HepG2 (cell line): ENCODE measurements at regions not wholly inside any gene's neighbourhood (a gene's known extent, or its start where the extent isn't known, plus 50 kb on each side); places are given as distances from the start of the nearest gene placed in this dataset.

ENCODE experiments used
- ARID5B ChIP-seq: IDR thresholded peaks from 2 replicates; pipeline ENCODE4 v1.4.0; 2020; ENCODE audit warnings: mild to moderate bottlenecking, missing genetic modification reagents
- ETV5 ChIP-seq: IDR thresholded peaks from 2 replicates; pipeline ENCODE4 v1.6.1; 2018; ENCODE audit warnings: missing biosample characterization, missing genetic modification reagents, inconsistent platforms, borderline replicate concordance
- FOXK1 ChIP-seq: sonication (generic); formaldehyde crosslinking; IDR thresholded peaks from 2 replicates; pipeline ENCODE4 v1.4.0; 2020; ENCODE audit warnings: low read depth, missing genetic modification reagents, borderline replicate concordance
- GABPA ChIP-seq, 2 experiments: IDR thresholded peaks; 2 replicates each; pipeline ENCODE4 v1.6.1; 2011 to 2016; ENCODE audit warnings: low read depth in 2 of 2, low read length in 1 of 2, missing biosample characterization in 1 of 2, missing genetic modification characterization in 1 of 2
- HOMEZ ChIP-seq: IDR thresholded peaks from 2 replicates; pipeline ENCODE4 v1.6.1; 2016; ENCODE audit warnings: low read depth
- IKZF5 ChIP-seq: IDR thresholded peaks from 2 replicates; pipeline ENCODE4 v1.6.1; 2018; ENCODE audit warnings: missing genetic modification reagents, mild to moderate bottlenecking, missing compliant biosample characterization
- JARID2 ChIP-seq: sonication (generic); formaldehyde crosslinking; IDR thresholded peaks from 2 replicates; pipeline ENCODE4 v1.8.1; 2023; ENCODE audit warnings: missing genetic modification reagents, inconsistent platforms; ENCODE audit not compliant: insufficient replicate concordance
- NRL ChIP-seq: sonication (generic); formaldehyde crosslinking; IDR thresholded peaks from 2 replicates; pipeline ENCODE4 v1.5.0; 2020; ENCODE audit warnings: missing genetic modification reagents, mild to moderate bottlenecking, moderate library complexity, borderline replicate concordance
- RARG ChIP-seq: sonication (generic); formaldehyde crosslinking; IDR thresholded peaks from 2 replicates; pipeline ENCODE4 v1.4.0; 2020; ENCODE audit warnings: low read depth, mild to moderate bottlenecking, missing genetic modification reagents
- SOX13 ChIP-seq, 3 experiments: fragments of 450-650 bp in 1 of 3; sonication (generic) in 1 of 3; formaldehyde crosslinking in 1 of 3; IDR thresholded peaks in 2 of 3; conservative IDR thresholded peaks in 1 of 3; 2 replicates each; pipeline versions ENCODE4 v1.5.0 to v1.6.1; 2016 to 2020; ENCODE audit warnings: antibody characterized with exemption in 1 of 3, mild to moderate bottlenecking in 1 of 3, missing compliant biosample characterization in 1 of 3, missing genetic modification reagents in 1 of 3, moderate library complexity in 1 of 3
- SOX5 ChIP-seq: IDR thresholded peaks from 2 replicates; pipeline ENCODE4 v1.6.1; 2016; ENCODE audit warnings: borderline replicate concordance
- ZBTB33 ChIP-seq: sonication (generic); formaldehyde crosslinking; IDR thresholded peaks from 2 replicates; pipeline ENCODE4 v1.4.0; 2020; ENCODE audit warnings: missing genetic modification reagents
- ZBTB4 ChIP-seq: sonication (generic); formaldehyde crosslinking; IDR thresholded peaks from 2 replicates; pipeline ENCODE4 v1.4.0; 2020; ENCODE audit warnings: missing genetic modification reagents, mild to moderate bottlenecking, borderline replicate concordance
- ZNF24 ChIP-seq: fragments of 450-650 bp; IDR thresholded peaks from 2 replicates; pipeline ENCODE4 v1.6.1; 2017; ENCODE audit warnings: antibody characterized with exemption, mild to moderate bottlenecking
- ZNF292 ChIP-seq: sonication (generic); formaldehyde crosslinking; IDR thresholded peaks from 2 replicates; pipeline ENCODE4 v1.8.1; 2022; ENCODE audit warnings: mild to moderate bottlenecking, low read depth, missing genetic modification reagents, borderline replicate concordance
- ZNF335 ChIP-seq: sonication (generic); formaldehyde crosslinking; IDR thresholded peaks from 2 replicates; pipeline ENCODE4 v1.4.0; 2020; ENCODE audit warnings: missing genetic modification reagents
- ZNF607 ChIP-seq: sonication (generic); formaldehyde crosslinking; IDR thresholded peaks from 2 replicates; pipeline ENCODE4 v1.5.1; 2020; ENCODE audit warnings: missing genetic modification reagents, mild to moderate bottlenecking, borderline replicate concordance

- no peak for TF ChIP-seq ZBTB4 (CRISPR knock-in tag)
- TF ChIP-seq SOX5 (CRISPR knock-in tag) = peak; percentile 74; the same call in 1 of the 2 replicates
- peak; percentile 87; the same call in 1 of the 2 replicates for TF ChIP-seq FOXK1 (CRISPR knock-in tag)
- no peak for TF ChIP-seq IKZF5
- no peak for TF ChIP-seq ZNF335
- no peak for TF ChIP-seq ETV5 (CRISPR knock-in tag)
- no peak for TF ChIP-seq SOX13 (IDR thresholded peaks at IDR 0.05)
- TF ChIP-seq SOX13 (CRISPR knock-in tag; conservative IDR thresholded peaks at IDR 0.05 in 1 of 2, IDR thresholded peaks at IDR 0.05 in 1 of 2) = peak in 1 of 2 experiments; percentile 73; a peak in 2 of 4 replicates
- TF ChIP-seq RARG = no peak
- TF ChIP-seq HOMEZ (CRISPR knock-in tag) = peak; percentile 86
- TF ChIP-seq ZBTB33 (CRISPR knock-in tag) = no peak
- no peak for TF ChIP-seq ZNF292 (CRISPR knock-in tag)
- TF ChIP-seq ZNF24 = no peak
- TF ChIP-seq ARID5B (CRISPR knock-in tag) = peak; percentile 77
- TF ChIP-seq NRL = no peak
- TF ChIP-seq JARID2 (CRISPR knock-in tag) = no peak
- TF ChIP-seq GABPA (IDR thresholded peaks at IDR 0.05; ENCODE audit: low read depth, low read length) = no peak
- TF ChIP-seq GABPA (CRISPR knock-in tag; IDR thresholded peaks at IDR 0.05; ENCODE audit: low read depth) = no peak
- TF ChIP-seq ZNF607 (CRISPR knock-in tag) = no peak
Measured at GRCh38 chr13:50241479-50241878, 226.2 kb downstream of the KCNRG start (continued).
